ENCODE measurements at regions not wholly inside any gene's neighbourhood (a gene's known extent, or its start where the extent isn't known, plus 50 kb on each side); places are given as distances from the start of the nearest gene placed in this dataset.

DNA sequence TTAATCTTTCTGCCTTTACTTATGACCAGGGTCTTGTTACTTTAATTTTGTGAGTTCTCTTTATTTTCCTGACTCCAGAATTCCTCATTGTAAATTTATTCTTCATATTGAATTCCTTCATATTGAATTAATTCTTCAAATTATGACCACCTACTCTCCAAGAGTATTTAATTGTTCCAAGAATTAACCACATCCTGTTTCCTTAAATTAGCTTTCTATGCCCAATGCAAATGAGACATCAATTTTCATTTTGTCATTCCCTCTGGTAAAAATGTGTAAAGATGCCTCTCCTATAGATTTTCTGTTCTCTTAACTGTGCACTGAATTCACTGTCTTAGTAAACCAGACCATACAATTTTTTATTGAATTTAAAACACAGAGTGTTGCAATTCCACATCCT is 211.2 kb upstream of the GRIA4 start:
- no peaks in the 10 kb centered on the region for H3K4me1 Mint-ChIP-seq
- H3K36me3 Mint-ChIP-seq = no peaks in the 10 kb centered on the region

GRCh38 chr11:105393326-105393725 is 216.5 kb upstream of the GRIA4 start:
- no peaks in the 10 kb centered on the region for H3K27me3 Mint-ChIP-seq
- H3K27ac Mint-ChIP-seq = no peak overlapping the region
- H3K36me3 Mint-ChIP-seq = no peaks in the 10 kb centered on the region
- no peak overlapping the region for H3K4me3 Mint-ChIP-seq
- POLR2A ChIA-PET = no interaction called here
- DNase-seq = no peak
- ATAC-seq = no peak
- no peaks in the 10 kb centered on the region for H3K4me1 Mint-ChIP-seq
- no peaks in the 10 kb centered on the region for H3K9me3 Mint-ChIP-seq

More for the DNA sequence above, 211.2 kb upstream of the GRIA4 start:
- H3K27ac Mint-ChIP-seq = no peak overlapping the region
- DNase-seq (no peak), ATAC-seq (no peak)
- POLR2A ChIA-PET = no interaction called here
- no peaks in the 10 kb centered on the region for H3K9me3 Mint-ChIP-seq
- no peak overlapping the region for H3K4me3 Mint-ChIP-seq
- peaks cover 0 to 12% (median 0%) of the 10 kb centered on the region in 5 donors for H3K27me3 Mint-ChIP-seq

GRCh38 chr11:105392556-105392955 is 217.3 kb upstream of the GRIA4 start:
- POLR2A ChIA-PET = no interaction called here
- Mint-ChIP-seq H3K36me3 (no peaks in the 10 kb centered on the region), H3K27ac (no peak overlapping the region), H3K4me3 (no peak overlapping the region), H3K9me3 (no peaks in the 10 kb centered on the region), H3K27me3 (no peaks in the 10 kb centered on the region), H3K4me1 (no peaks in the 10 kb centered on the region)
- no peak for DNase-seq
- ATAC-seq = no peak

GRCh38 chr11:105389952-105390351 is 219.9 kb upstream of the GRIA4 start:
- H3K36me3 Mint-ChIP-seq = no peaks in the 10 kb centered on the region
- no peaks in the 10 kb centered on the region for H3K9me3 Mint-ChIP-seq
- H3K27ac Mint-ChIP-seq = no peak overlapping the region
- POLR2A ChIA-PET = no interaction called here
- no peaks in the 10 kb centered on the region for H3K4me1 Mint-ChIP-seq
- no peak overlapping the region for H3K4me3 Mint-ChIP-seq
- no peak for ATAC-seq
- no peak for DNase-seq
- peaks cover 0 to 1% (median 0%) of the 10 kb centered on the region in 5 donors for H3K27me3 Mint-ChIP-seq

DNA sequence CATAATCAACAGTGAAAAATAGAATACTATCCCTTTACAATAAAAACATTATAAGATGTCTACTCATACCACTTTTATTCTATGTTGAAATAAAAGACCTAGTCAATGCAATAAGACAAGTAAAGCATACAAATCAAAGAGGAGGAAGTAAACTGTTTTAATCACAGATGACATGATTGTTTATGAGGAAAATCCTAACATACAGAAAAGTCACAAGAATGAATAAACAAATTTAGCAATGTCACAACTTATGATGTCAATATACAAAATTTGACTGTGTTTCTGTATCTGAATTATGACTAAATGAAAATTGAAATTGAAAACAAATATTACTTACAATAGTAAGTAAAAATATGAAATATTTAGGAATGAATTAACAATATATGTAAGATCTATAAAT is 221.9 kb upstream of the GRIA4 start:
- no peak overlapping the region for H3K27ac Mint-ChIP-seq
- no peaks in the 10 kb centered on the region for H3K36me3 Mint-ChIP-seq
- no peaks in the 10 kb centered on the region for H3K4me1 Mint-ChIP-seq
- POLR2A ChIA-PET = no interaction called here
- H3K27me3 Mint-ChIP-seq = peaks cover 0 to 2% (median 0%) of the 10 kb centered on the region in 5 donors
- no peaks in the 10 kb centered on the region for H3K9me3 Mint-ChIP-seq
- DNase-seq (no peak), ATAC-seq (no peak)
- no peak overlapping the region for H3K4me3 Mint-ChIP-seq

DNA sequence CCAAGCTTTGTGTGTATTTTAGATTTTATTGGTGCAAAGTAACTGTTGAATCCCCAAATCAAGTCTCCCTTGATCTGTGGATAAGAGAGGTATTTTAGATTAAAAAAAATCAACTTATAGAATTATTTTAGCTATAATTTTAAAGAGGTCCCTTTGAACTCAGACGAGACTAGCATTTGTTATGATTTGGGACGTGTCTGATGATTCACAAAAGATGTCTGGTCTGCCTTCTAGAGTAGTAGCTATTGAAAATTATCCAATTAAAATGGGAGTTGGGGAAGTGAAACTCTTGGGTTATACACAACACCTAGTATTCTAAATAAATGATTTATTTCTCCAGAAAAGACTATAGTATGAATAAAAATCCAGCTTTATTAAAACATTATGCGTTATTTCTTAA is 227.9 kb upstream of the GRIA4 start:
- H3K9me3 Mint-ChIP-seq = peaks cover 0 to 2% (median 0%) of the 10 kb centered on the region in 9 donors
- no peaks in the 10 kb centered on the region for H3K4me1 Mint-ChIP-seq
- H3K36me3 Mint-ChIP-seq = no peaks in the 10 kb centered on the region
- no peak overlapping the region for H3K27ac Mint-ChIP-seq
- peaks cover 0 to 5% (median 0%) of the 10 kb centered on the region in 5 donors for H3K27me3 Mint-ChIP-seq
- ATAC-seq (no peak), DNase-seq (no peak)
- H3K4me3 Mint-ChIP-seq = no peak overlapping the region
- POLR2A ChIA-PET = no interaction called here

GRCh38 chr11:105377870-105378269 is 232.0 kb upstream of the GRIA4 start:
- H3K27ac Mint-ChIP-seq = no peak overlapping the region
- peaks cover 0 to 20% (median 8%) of the 10 kb centered on the region in 9 donors for H3K9me3 Mint-ChIP-seq
- no peak for ATAC-seq
- DNase-seq = no peak
- peaks cover 0 to 6% (median 0%) of the 10 kb centered on the region in 5 donors for H3K27me3 Mint-ChIP-seq
- no peaks in the 10 kb centered on the region for H3K36me3 Mint-ChIP-seq
- no peaks in the 10 kb centered on the region for H3K4me1 Mint-ChIP-seq
- POLR2A ChIA-PET = no interaction called here
- H3K4me3 Mint-ChIP-seq = no peak overlapping the region

- DNase-seq = no peak
- Mint-ChIP-seq H3K27ac (no peak overlapping the region), H3K4me1 (no peaks in the 10 kb centered on the region), H3K27me3 (peaks cover 0 to 4% (median 0%) of the 10 kb centered on the region in 5 donors), H3K9me3 (peaks cover 0 to 20% (median 6%) of the 10 kb centered on the region in 9 donors), H3K4me3 (no peak overlapping the region), H3K36me3 (no peaks in the 10 kb centered on the region)
- ATAC-seq = no peak
- POLR2A ChIA-PET = no interaction called here
Observed at GRCh38 chr11:105372206-105372605, 232.6 kb upstream of the CARD18 start.

DNA sequence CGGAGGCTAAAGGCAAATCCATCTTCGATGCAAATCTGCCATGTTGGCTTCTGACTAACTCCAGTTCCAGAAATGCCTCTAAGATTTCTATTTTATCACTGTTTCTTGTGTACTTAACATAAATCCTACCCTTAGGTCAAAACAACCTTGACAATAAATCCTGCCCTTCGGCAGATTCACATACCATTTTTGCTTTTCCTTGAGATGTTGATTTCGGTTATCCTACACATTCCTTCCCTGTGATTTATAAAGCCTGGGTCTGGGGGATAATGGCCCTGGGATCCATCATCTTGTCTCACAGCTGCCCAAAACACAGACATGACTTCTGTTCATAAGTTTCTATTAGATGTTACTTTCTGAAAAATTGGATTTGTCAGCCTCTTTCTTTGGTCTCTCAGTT is 231.7 kb upstream of the CARD18 start:
- ATAC-seq (no peak), DNase-seq (no peak)
- Mint-ChIP-seq H3K4me3 (no peak overlapping the region), H3K27me3 (peaks cover 0 to 4% (median 1%) of the 10 kb centered on the region in 5 donors), H3K4me1 (no peaks in the 10 kb centered on the region), H3K9me3 (peaks cover 0 to 15% (median 5%) of the 10 kb centered on the region in 9 donors), H3K36me3 (no peaks in the 10 kb centered on the region), H3K27ac (no peak overlapping the region)
- POLR2A ChIA-PET = no interaction called here

- Mint-ChIP-seq H3K27ac (no peak overlapping the region), H3K4me3 (no peak overlapping the region), H3K27me3 (peaks cover 0 to 2% (median 0%) of the 10 kb centered on the region in 5 donors), H3K4me1 (no peaks in the 10 kb centered on the region), H3K36me3 (no peaks in the 10 kb centered on the region), H3K9me3 (no peaks in the 10 kb centered on the region)
- no peak for ATAC-seq
- POLR2A ChIA-PET = no interaction called here
- DNase-seq = no peak
Observed at GRCh38 chr11:105368711-105369110, 229.1 kb upstream of the CARD18 start.

- DNase-seq (no peak), ATAC-seq (no peak)
- Mint-ChIP-seq H3K4me1 (no peaks in the 10 kb centered on the region), H3K36me3 (no peaks in the 10 kb centered on the region), H3K4me3 (no peak overlapping the region), H3K27me3 (peaks cover 0 to 2% (median 0%) of the 10 kb centered on the region in 5 donors), H3K27ac (no peak overlapping the region), H3K9me3 (no peaks in the 10 kb centered on the region)
- POLR2A ChIA-PET = no interaction called here
Observed at GRCh38 chr11:105367129-105367528, 227.6 kb upstream of the CARD18 start.

DNA sequence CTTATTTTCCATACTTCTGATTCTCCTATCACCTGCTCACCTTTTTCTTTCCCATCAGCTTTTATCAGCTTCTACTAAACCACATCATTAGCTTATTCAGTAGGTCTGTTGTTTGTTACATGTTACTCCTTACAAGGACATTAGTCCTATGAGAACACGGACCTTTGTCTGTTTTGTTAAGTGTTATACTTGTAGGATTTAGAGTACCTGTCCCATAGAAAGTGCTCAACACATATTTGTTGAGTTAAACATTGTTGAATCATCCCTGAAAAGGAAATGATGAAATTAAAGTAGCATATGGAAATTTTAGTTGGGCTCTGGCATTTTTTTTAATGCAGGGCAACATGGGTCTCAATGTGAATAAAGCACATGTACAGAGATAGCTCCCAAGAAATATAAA is 222.1 kb upstream of the CARD18 start:
- POLR2A ChIA-PET = no interaction called here
- no peak for DNase-seq
- Mint-ChIP-seq H3K4me3 (no peak overlapping the region), H3K4me1 (no peaks in the 10 kb centered on the region), H3K27ac (no peak overlapping the region), H3K9me3 (peaks cover 0 to 2% (median 0%) of the 10 kb centered on the region in 9 donors), H3K36me3 (no peaks in the 10 kb centered on the region), H3K27me3 (peaks cover 0 to 3% (median 1%) of the 10 kb centered on the region in 5 donors)
- no peak for ATAC-seq

- no peak for DNase-seq
- Mint-ChIP-seq H3K9me3 (peaks cover 0 to 2% (median 0%) of the 10 kb centered on the region in 9 donors), H3K4me1 (no peaks in the 10 kb centered on the region), H3K27me3 (peaks cover 0 to 2% (median 1%) of the 10 kb centered on the region in 5 donors), H3K36me3 (no peaks in the 10 kb centered on the region), H3K4me3 (no peak overlapping the region), H3K27ac (no peak overlapping the region)
- POLR2A ChIA-PET = no interaction called here
- ATAC-seq = no peak
Observed at GRCh38 chr11:105357764-105358163, 218.2 kb upstream of the CARD18 start.

DNA sequence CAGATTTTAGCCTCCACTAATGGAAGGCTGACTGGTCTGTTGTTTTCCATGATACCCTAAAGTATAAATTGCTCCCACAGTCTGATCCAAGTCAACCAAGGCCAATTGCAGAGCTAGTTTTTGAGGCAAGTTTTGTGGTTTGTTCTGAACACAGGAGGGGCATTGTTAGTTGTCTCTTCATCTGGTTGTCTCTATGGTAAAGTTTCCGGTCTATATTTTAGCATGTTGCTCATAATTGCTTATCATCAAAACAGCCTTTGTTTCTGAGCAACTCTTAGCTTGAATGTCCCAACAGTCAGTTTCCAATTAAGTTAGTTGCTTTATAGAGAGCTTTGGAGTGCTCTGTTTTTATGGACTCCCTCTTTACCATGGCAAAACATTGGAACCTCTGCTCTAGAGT is 217.6 kb upstream of the CARD18 start:
- Mint-ChIP-seq H3K27ac (peak overlapping the region in 1 of 10 donors; percentile 4), H3K4me3 (no peak overlapping the region), H3K36me3 (no peaks in the 10 kb centered on the region), H3K9me3 (peaks cover 0 to 2% (median 0%) of the 10 kb centered on the region in 9 donors), H3K27me3 (peaks cover 0 to 2% (median 1%) of the 10 kb centered on the region in 5 donors), H3K4me1 (no peaks in the 10 kb centered on the region)
- POLR2A ChIA-PET = no interaction called here
- no peak for DNase-seq
- no peak for ATAC-seq
